ENCODE measurements at regions not wholly inside any gene's neighbourhood (a gene's known extent, or its start where the extent isn't known, plus 50 kb on each side); places are given as distances from the start of the nearest gene placed in this dataset.

DNA sequence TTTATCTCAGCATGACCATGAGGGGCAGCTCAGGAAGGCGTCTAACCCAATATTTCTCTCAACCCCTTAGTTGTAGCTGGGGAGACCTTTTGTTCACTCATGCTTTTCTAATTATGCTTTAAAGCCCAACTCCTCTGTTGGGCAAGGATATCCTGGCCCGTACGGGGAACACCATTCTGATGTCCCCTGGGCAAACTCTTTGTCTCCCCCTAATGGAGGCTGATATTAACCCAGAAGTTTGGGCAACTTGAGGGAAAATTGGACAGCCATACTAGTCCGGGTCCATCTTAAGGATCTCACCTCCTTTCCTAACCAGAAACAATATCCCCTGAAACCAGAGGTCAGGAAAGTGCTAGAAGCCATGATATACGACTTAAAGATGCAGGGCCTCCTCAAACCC is 143.7 kb upstream of the COX10 start:
- Histone ChIP-seq H3K9me3 (no peaks in the 10 kb centered on the region), H3K4me3 (no peak overlapping the region), H3K36me3 (no peaks in the 10 kb centered on the region), H3K27ac (no peak overlapping the region), H3K27me3 (no peaks in the 10 kb centered on the region), H3K4me1 (no peaks in the 10 kb centered on the region)
- TF ChIP-seq, protein P1, sequence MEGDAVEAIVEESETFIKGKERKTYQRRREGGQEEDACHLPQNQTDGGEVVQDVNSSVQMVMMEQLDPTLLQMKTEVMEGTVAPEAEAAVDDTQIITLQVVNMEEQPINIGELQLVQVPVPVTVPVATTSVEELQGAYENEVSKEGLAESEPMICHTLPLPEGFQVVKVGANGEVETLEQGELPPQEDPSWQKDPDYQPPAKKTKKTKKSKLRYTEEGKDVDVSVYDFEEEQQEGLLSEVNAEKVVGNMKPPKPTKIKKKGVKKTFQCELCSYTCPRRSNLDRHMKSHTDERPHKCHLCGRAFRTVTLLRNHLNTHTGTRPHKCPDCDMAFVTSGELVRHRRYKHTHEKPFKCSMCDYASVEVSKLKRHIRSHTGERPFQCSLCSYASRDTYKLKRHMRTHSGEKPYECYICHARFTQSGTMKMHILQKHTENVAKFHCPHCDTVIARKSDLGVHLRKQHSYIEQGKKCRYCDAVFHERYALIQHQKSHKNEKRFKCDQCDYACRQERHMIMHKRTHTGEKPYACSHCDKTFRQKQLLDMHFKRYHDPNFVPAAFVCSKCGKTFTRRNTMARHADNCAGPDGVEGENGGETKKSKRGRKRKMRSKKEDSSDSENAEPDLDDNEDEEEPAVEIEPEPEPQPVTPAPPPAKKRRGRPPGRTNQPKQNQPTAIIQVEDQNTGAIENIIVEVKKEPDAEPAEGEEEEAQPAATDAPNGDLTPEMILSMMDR (IDR thresholded peaks at IDR 0.05): no peak
- DNase-seq (ENCODE audit: low spot score): no peak

GRCh38 chr17:13931111-13931526 is 138.2 kb upstream of the COX10 start:
- H3K27ac ChIP-seq: peak overlapping the region; percentile 19 to 59
- H3K4me3 ChIP-seq: no peak overlapping the region
- TF ChIP-seq, protein P1 (IDR thresholded peaks at IDR 0.05): no peak
- no peak for DNase-seq (ENCODE audit: low spot score)
- no peaks in the 10 kb centered on the region for H3K9me3 ChIP-seq
- H3K36me3 ChIP-seq: no peaks in the 10 kb centered on the region
- no peaks in the 10 kb centered on the region for H3K27me3 ChIP-seq
- H3K4me1 ChIP-seq: peaks cover 0 to 9% of the 10 kb centered on the region in 2 donors

DNA sequence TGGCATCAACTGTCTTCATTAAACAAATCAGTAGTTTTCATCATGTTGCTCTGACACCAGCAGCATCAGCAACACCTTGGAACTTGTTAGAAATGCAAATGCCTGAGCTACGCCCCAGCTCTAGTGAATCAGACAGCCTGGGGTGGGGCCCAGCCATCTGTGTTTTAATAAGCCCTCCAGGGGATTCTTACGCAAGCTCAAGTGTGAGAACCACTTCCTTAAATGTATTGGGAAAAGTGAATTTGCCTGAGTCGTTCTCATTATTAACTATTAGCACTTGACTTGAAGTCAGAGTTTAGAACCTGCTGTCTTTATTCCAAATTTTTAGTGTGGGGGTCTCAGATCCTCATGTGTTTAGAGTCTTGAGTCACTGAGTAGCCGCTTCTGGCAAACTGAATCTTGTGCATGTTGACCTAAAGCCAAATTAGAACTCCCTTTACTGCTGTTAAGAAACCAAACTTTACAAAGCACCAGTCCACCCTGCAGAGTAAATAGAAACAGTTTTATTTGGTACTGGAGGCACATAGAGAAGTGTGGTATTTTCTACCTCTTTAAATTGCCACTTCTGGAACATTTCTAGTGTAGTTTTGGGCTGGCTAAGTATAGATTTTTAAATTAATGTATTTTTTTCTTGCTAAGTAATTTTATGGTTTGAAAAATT is 137.4 kb upstream of the COX10 start:
- peak overlapping the region; percentile 19 to 59 for H3K27ac ChIP-seq
- TF ChIP-seq, protein P1 (IDR thresholded peaks at IDR 0.05): no peak
- H3K4me3 ChIP-seq: no peak overlapping the region
- H3K4me1 ChIP-seq: peaks cover 0 to 9% of the 10 kb centered on the region in 2 donors
- no peaks in the 10 kb centered on the region for H3K27me3 ChIP-seq
- H3K9me3 ChIP-seq: no peaks in the 10 kb centered on the region
- H3K36me3 ChIP-seq: no peaks in the 10 kb centered on the region
- peak; percentile 91 for DNase-seq (ENCODE audit: low spot score)

DNA sequence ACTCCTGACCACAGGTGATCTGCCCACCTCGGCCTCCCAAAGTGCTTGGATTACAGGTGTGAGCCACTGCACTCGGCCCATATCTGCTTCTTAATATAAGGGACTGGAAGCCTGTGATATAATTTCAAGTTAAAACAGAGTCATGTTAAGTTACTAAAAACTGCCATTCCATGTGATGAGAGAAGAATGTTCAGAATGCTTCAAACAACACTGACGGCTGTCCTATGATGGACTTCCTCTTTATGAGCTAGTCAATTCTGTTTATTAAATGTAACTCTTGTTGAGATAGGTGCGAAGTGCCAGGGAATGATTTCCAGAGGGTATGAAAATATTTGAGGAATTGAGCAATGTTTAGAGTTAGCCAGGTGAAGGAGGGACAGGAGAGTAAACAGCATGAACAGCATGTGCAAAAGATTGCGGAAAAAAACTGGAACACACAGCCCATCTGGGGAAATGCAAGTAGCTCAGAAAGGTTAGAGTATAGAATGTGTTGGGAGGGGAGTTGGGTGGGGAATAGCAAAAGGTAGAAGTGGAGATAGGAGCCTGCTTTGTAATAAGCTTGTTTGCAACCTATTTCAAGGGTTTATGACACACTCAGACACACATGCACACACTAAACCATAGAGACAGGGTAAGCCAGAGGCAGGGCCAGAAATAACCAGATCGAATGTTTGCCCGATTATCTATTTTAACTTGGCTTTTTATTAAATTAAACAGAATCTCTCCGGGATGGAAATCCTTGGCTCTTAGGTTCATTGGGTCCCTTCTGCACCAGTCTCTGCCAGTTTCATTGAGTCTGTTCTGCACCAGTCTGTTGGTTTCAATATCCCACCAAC is 135.6 kb upstream of the COX10 start:
- TF ChIP-seq, protein P1 (IDR thresholded peaks at IDR 0.05): no peak
- peaks cover 0 to 9% of the 10 kb centered on the region in 2 donors for H3K4me1 ChIP-seq
- DNase-seq (ENCODE audit: low spot score): no peak
- no peaks in the 10 kb centered on the region for H3K27me3 ChIP-seq
- H3K27ac ChIP-seq: no peak overlapping the region
- H3K4me3 ChIP-seq: no peak overlapping the region
- peaks cover 0 to under 1% of the 10 kb centered on the region in 2 donors for H3K9me3 ChIP-seq
- H3K36me3 ChIP-seq: no peaks in the 10 kb centered on the region

- Histone ChIP-seq H3K27ac (no peak overlapping the region), H3K4me3 (no peak overlapping the region), H3K9me3 (peaks cover 0 to 12% of the 10 kb centered on the region in 2 donors), H3K36me3 (no peaks in the 10 kb centered on the region), H3K27me3 (no peaks in the 10 kb centered on the region), H3K4me1 (no peaks in the 10 kb centered on the region)
- no peak for DNase-seq (ENCODE audit: low spot score)
- TF ChIP-seq, protein P1 (IDR thresholded peaks at IDR 0.05): no peak
These were observed 130.1 kb upstream of the COX10 start for GRCh38 chr17:13939222-13939621.

Data from right atrium auricular region (tissue), 2 donors.